ENCODE measurements at regions not wholly inside any gene's neighbourhood (a gene's known extent, or its start where the extent isn't known, plus 50 kb on each side); places are given as distances from the start of the nearest gene placed in this dataset.

GRCh38 chr9:129356871-129357772 lies 179.1 kb upstream of the IER5L start:
- no peak for TF ChIP-seq CTCF (IDR thresholded peaks at IDR 0.05; ENCODE audit: borderline replicate concordance, insufficient read depth, low read depth, low read length)
- H3K4me3 ChIP-seq (ENCODE audit: low read depth, low read length) = no peak overlapping the region

GRCh38 chr9:129355631-129356030 lies 177.6 kb upstream of the IER5L start:
- no peak for TF ChIP-seq CTCF (IDR thresholded peaks at IDR 0.05; ENCODE audit: borderline replicate concordance, insufficient read depth, low read depth, low read length)

GRCh38 chr9:129354498-129354897 lies 176.4 kb upstream of the IER5L start:
- no peak for TF ChIP-seq CTCF (IDR thresholded peaks at IDR 0.05; ENCODE audit: borderline replicate concordance, insufficient read depth, low read depth, low read length)
- no peak overlapping the region for H3K4me3 ChIP-seq (ENCODE audit: low read depth, low read length)

More at GRCh38 chr9:129355631-129356030, 177.6 kb upstream of the IER5L start:
- H3K4me3 ChIP-seq (ENCODE audit: low read depth, low read length) = no peak overlapping the region

- no peak for TF ChIP-seq CTCF (IDR thresholded peaks at IDR 0.05; ENCODE audit: borderline replicate concordance, insufficient read depth, low read depth, low read length)
- no peak overlapping the region for H3K4me3 ChIP-seq (ENCODE audit: low read depth, low read length)
Observed at GRCh38 chr9:129353697-129354336, 175.8 kb upstream of the IER5L start.

- H3K4me3 ChIP-seq (ENCODE audit: low read depth, low read length) = no peak overlapping the region
- no peak for TF ChIP-seq CTCF (IDR thresholded peaks at IDR 0.05; ENCODE audit: borderline replicate concordance, insufficient read depth, low read depth, low read length)
Observed at GRCh38 chr9:129352146-129352865, 174.2 kb upstream of the IER5L start.

- no peak for TF ChIP-seq CTCF (IDR thresholded peaks at IDR 0.05; ENCODE audit: borderline replicate concordance, insufficient read depth, low read depth, low read length)
- no peak overlapping the region for H3K4me3 ChIP-seq (ENCODE audit: low read depth, low read length)
Observed at GRCh38 chr9:129351642-129352145, 173.6 kb upstream of the IER5L start.
